Natural killer cell (primary cell): ENCODE measurements at regions not wholly inside any gene's neighbourhood (a gene's known extent, or its start where the extent isn't known, plus 50 kb on each side); places are given as distances from the start of the nearest gene placed in this dataset.

Experiments used
- ATAC-seq, 3 donors: fragments of 150-1000 bp in 2 of 3; fragments of 200-7000 bp in 1 of 3; cut with Tn5 transposase; 1 replicate in 1 of 3; 2 replicates in 2 of 3; pipeline ENCODE4 v1.10.0; 2021; ENCODE audit warnings: mild to moderate bottlenecking in 2 of 3, moderate library complexity in 2 of 3
- DNase-seq, 2 donors: peaks; one replicate each; pipeline versions ENCODE4 v3.0.0 to v3.0.0-alpha.2; 2013 to 2021; ENCODE audit warnings: mixed read lengths in 1 of 2
- H3K27ac ChIP-seq: one replicate; pipeline ENCODE4 v1.5.1; 2013; ENCODE audit warnings: mild to moderate bottlenecking, low read length
- H3K27me3 ChIP-seq: one replicate; pipeline ENCODE4 v1.6.1; 2013; ENCODE audit warnings: low read length; ENCODE audit not compliant: control insufficient read depth, insufficient read depth
- H3K36me3 ChIP-seq: one replicate; pipeline ENCODE4 v1.6.1; 2013; ENCODE audit warnings: low read length; ENCODE audit not compliant: control insufficient read depth, insufficient read depth
- H3K4me1 ChIP-seq: one replicate; pipeline ENCODE4 v1.6.1; 2013; ENCODE audit warnings: low read length; ENCODE audit not compliant: control insufficient read depth, insufficient read depth
- H3K4me3 ChIP-seq: one replicate; pipeline ENCODE4 v1.5.1; 2013; ENCODE audit warnings: low read length
- H3K9me3 ChIP-seq: one replicate; pipeline ENCODE4 v1.6.1; 2013; ENCODE audit warnings: low read length; ENCODE audit not compliant: control insufficient read depth, insufficient read depth
- H3K27ac Mint-ChIP-seq, 2 donors: one replicate each; pipeline ENCODE4 v1.8.0; 2022; ENCODE audit warnings: mild to moderate bottlenecking in 2 of 2, mixed read lengths in 2 of 2, moderate library complexity in 1 of 2
- H3K27me3 Mint-ChIP-seq, 2 donors: one replicate each; pipeline ENCODE4 v1.8.0; 2022; ENCODE audit warnings: low read depth in 2 of 2, mixed read lengths in 2 of 2
- H3K36me3 Mint-ChIP-seq: one replicate; pipeline ENCODE4 v1.8.0; 2022; ENCODE audit warnings: mixed read lengths
- H3K4me1 Mint-ChIP-seq, 2 donors: one replicate each; pipeline ENCODE4 v1.8.0; 2022; ENCODE audit warnings: mixed read lengths in 2 of 2
- H3K4me3 Mint-ChIP-seq: one replicate; pipeline ENCODE4 v1.8.0; 2022; ENCODE audit warnings: mild to moderate bottlenecking, moderate library complexity, mixed read lengths
- H3K9me3 Mint-ChIP-seq, 2 donors: one replicate each; pipeline ENCODE4 v1.8.0; 2022; ENCODE audit warnings: mixed read lengths in 2 of 2
- CTCF ChIP-seq: fragments of 200-600 bp; IDR thresholded peaks from one replicate; pipeline ENCODE4 v1.8.0; 2022; ENCODE audit warnings: antibody characterized with exemption
- WGBS: methylation state at CpG from one replicate; pipeline ENCODE4 v1.1.7; 2013; ENCODE audit warnings: missing lambda C conversion rate; ENCODE audit not compliant: insufficient coverage; 5-methylcytosine and 5-hydroxymethylcytosine counted together
- intact Hi-C: fragments of 100-400 bp; cut with micrococcal nuclease; formaldehyde crosslinking; loops from one replicate; pipeline ENCODE4 v1.14.2; 2022

- Mint-ChIP-seq H3K27me3 (no peaks in the 10 kb centered on the region), H3K4me3 (no peak overlapping the region), H3K36me3 (no peaks in the 10 kb centered on the region), H3K9me3 (peaks cover 5 to 7% of the 10 kb centered on the region in 2 donors), H3K27ac (no peak overlapping the region), H3K4me1 (no peaks in the 10 kb centered on the region)
- H3K4me1 ChIP-seq, result no peaks in the 10 kb centered on the region
- ATAC-seq (no peak), DNase-seq (peak in 1 of 2 donors; percentile 13)
- 79% methylated on average over 14 of the region's 14 CpGs for WGBS
- no peak overlapping the region for H3K27ac ChIP-seq
- H3K27me3 ChIP-seq, result no peaks in the 10 kb centered on the region
- no peak for TF ChIP-seq CTCF
- no peaks in the 10 kb centered on the region for H3K36me3 ChIP-seq
- peaks cover under 1% of the 10 kb centered on the region for H3K9me3 ChIP-seq
- H3K4me3 ChIP-seq, result no peak overlapping the region
- intact Hi-C loops, result no loop called here
Measured at GRCh38 chr12:131402781-131403396, 308.0 kb upstream of the SFSWAP start.

- Histone ChIP-seq H3K36me3 (no peaks in the 10 kb centered on the region), H3K9me3 (no peaks in the 10 kb centered on the region), H3K4me1 (no peaks in the 10 kb centered on the region), H3K27ac (no peak overlapping the region), H3K4me3 (no peak overlapping the region), H3K27me3 (no peaks in the 10 kb centered on the region)
- Mint-ChIP-seq H3K36me3 (no peaks in the 10 kb centered on the region), H3K27me3 (no peaks in the 10 kb centered on the region), H3K4me1 (no peaks in the 10 kb centered on the region), H3K27ac (no peak overlapping the region), H3K9me3 (peaks cover 0 to 7% of the 10 kb centered on the region in 2 donors), H3K4me3 (no peak overlapping the region)
- no peak for ATAC-seq
- 88% methylated on average over 6 of the region's 6 CpGs for WGBS
- intact Hi-C loops, result no loop called here
- no peak for TF ChIP-seq CTCF
- no peak for DNase-seq
Measured at GRCh38 chr12:131403676-131404075, 307.2 kb upstream of the SFSWAP start.

- intact Hi-C loops, result no loop called here
- H3K4me1 Mint-ChIP-seq, result no peaks in the 10 kb centered on the region
- ATAC-seq, result no peak
- Histone ChIP-seq H3K9me3 (no peaks in the 10 kb centered on the region), H3K27me3 (no peaks in the 10 kb centered on the region), H3K36me3 (no peaks in the 10 kb centered on the region), H3K27ac (no peak overlapping the region), H3K4me3 (no peak overlapping the region), H3K4me1 (no peaks in the 10 kb centered on the region)
- no peak for TF ChIP-seq CTCF
- DNase-seq, result no peak
- WGBS, result 91% methylated on average over 3 of the region's 3 CpGs
- no peaks in the 10 kb centered on the region for H3K36me3 Mint-ChIP-seq
- H3K27me3 Mint-ChIP-seq, result no peaks in the 10 kb centered on the region
- no peak overlapping the region for H3K27ac Mint-ChIP-seq
- peaks cover 0 to 3% of the 10 kb centered on the region in 2 donors for H3K9me3 Mint-ChIP-seq
- no peak overlapping the region for H3K4me3 Mint-ChIP-seq
Measured at GRCh38 chr12:131404705-131405104, 306.2 kb upstream of the SFSWAP start.
